Panc1 (cell line): ENCODE measurements at regions not wholly inside any gene's neighbourhood (a gene's known extent, or its start where the extent isn't known, plus 50 kb on each side); places are given as distances from the start of the nearest gene placed in this dataset.

Experiments
- ATAC-seq: fragments of 200-7000 bp; cut with Tn5 transposase; 2 replicates; pipeline ENCODE4 v1.9.1; 2020; ENCODE audit warnings: mild to moderate bottlenecking, moderate library complexity
- BruUV-seq: library from RNA; stranded (reverse); fragments of 400-500 nt; replicated peaks from 2 replicates; lab custom pipeline; 2021; lab: Mats Ljungman, UMichigan
- CTCF ChIA-PET: fragments of 300-600 bp; sonication (Branson Sonifier 250); formaldehyde crosslinking; loops from one replicate; lab custom pipeline; 2022; ENCODE audit warnings: antibody characterized with exemption; lab: Charles Lee
- POLR2A ChIA-PET: fragments of 300-600 bp; sonication (Branson Sonifier 250); formaldehyde crosslinking; loops from one replicate; lab custom pipeline; 2022; ENCODE audit warnings: antibody characterized with exemption; lab: Charles Lee
- DNase-seq: peaks from one replicate; pipeline ENCODE4 v3.0.0-alpha.2; 2010; ENCODE audit warnings: low read depth, low spot score
- H3K27ac ChIP-seq: 2 replicates; pipeline ENCODE4 v1.5.1; 2011; ENCODE audit warnings: mild to moderate bottlenecking, low read length, inconsistent platforms
- H3K27me3 ChIP-seq: fragments of 200-500 bp; sonication (Bioruptor generic); 2 replicates; pipeline ENCODE4 v1.6.0; 2014; ENCODE audit warnings: low read length, inconsistent platforms; ENCODE audit not compliant: control insufficient read depth, insufficient read depth
- H3K36me3 ChIP-seq: fragments of 200-500 bp; sonication (Bioruptor generic); 2 replicates; pipeline ENCODE4 v1.5.1; 2014; ENCODE audit warnings: inconsistent platforms, mild to moderate bottlenecking, low read length, moderate library complexity; ENCODE audit not compliant: control insufficient read depth, insufficient read depth
- H3K4me1 ChIP-seq: 2 replicates; pipeline ENCODE4 v1.5.1; 2011; ENCODE audit warnings: inconsistent platforms, mild to moderate bottlenecking, low read length, moderate library complexity; ENCODE audit not compliant: control insufficient read depth, insufficient read depth
- H3K4me3 ChIP-seq, 2 experiments: 2 replicates each; pipeline ENCODE4 v1.5.1; 2011 to 2012; ENCODE audit warnings: low read depth in 2 of 2, low read length in 2 of 2, mild to moderate bottlenecking in 2 of 2, inconsistent platforms in 1 of 2, moderate library complexity in 1 of 2
- H3K9me3 ChIP-seq: fragments of 200-500 bp; sonication (Bioruptor generic); 2 replicates; pipeline ENCODE4 v1.5.1; 2014; ENCODE audit warnings: low read depth, mild to moderate bottlenecking, inconsistent platforms, low read length, moderate library complexity; ENCODE audit not compliant: control insufficient read depth, insufficient read depth
- CTCF ChIP-seq: fragments of 450-650 bp; IDR thresholded peaks from 2 replicates; pipeline ENCODE4 v1.5.1; 2017; ENCODE audit warnings: mild to moderate bottlenecking
- POLR2AphosphoS5 ChIP-seq: IDR thresholded peaks from 2 replicates; pipeline ENCODE4 v1.6.1; 2012; ENCODE audit warnings: mild to moderate bottlenecking, low read depth, low read length, moderate library complexity
- REST ChIP-seq, 2 experiments: IDR thresholded peaks; 2 replicates each; pipeline ENCODE4 v1.6.1; 2011 to 2012; ENCODE audit warnings: low read depth in 2 of 2, control low read depth in 1 of 2, low read length in 1 of 2, mild to moderate bottlenecking in 1 of 2, moderate library complexity in 1 of 2; ENCODE audit not compliant: insufficient read depth in 1 of 2
- SIN3A ChIP-seq: IDR thresholded peaks from 2 replicates; pipeline ENCODE4 v1.6.1; 2012; ENCODE audit warnings: low read depth, mild to moderate bottlenecking, low read length, moderate library complexity, borderline replicate concordance; ENCODE audit not compliant: insufficient read depth
- TCF7L2 ChIP-seq: IDR thresholded peaks from 2 replicates; pipeline ENCODE4 v1.6.1; 2011; ENCODE audit warnings: mild to moderate bottlenecking, low read depth, low read length, inconsistent platforms
- in situ Hi-C: cut with HindIII; loops from 2 replicates; pipeline ENCODE4 v1.10.0; 2016; ENCODE audit warnings: low sequenced_read_pairs, low pct_unique_long_range_greater_than_20kb
- intact Hi-C: fragments of 100-400 bp; cut with micrococcal nuclease; formaldehyde crosslinking; loops from one replicate; pipeline ENCODE4 v1.10.0; 2022; ENCODE audit not compliant: unreplicated experiment

- ATAC-seq (no peak), DNase-seq (no peak)
- H3K4me1 ChIP-seq, result no peaks in the 10 kb centered on the region
- no peaks in the 10 kb centered on the region for H3K9me3 ChIP-seq
- POLR2A ChIA-PET, result no interaction called here
- no peaks in the 10 kb centered on the region; the same call in 1 of the 2 replicates for H3K27me3 ChIP-seq
- intact Hi-C loops (no loop called here), in situ Hi-C loops (no loop called here)
- no peak for TF ChIP-seq TCF7L2
- TF ChIP-seq REST (IDR thresholded peaks at IDR 0.05; ENCODE audit: insufficient read depth in 1 of 2, low read depth in 2 of 2, low read length in 1 of 2), result no peak
- no peak for TF ChIP-seq CTCF
- no peak for TF ChIP-seq SIN3A
- TF ChIP-seq POLR2AphosphoS5, result no peak
- H3K27ac ChIP-seq, result no peak overlapping the region
- no TSS peak for BruUV-seq
- no peaks in the 10 kb centered on the region for H3K36me3 ChIP-seq
- CTCF ChIA-PET, result no interaction called here
- no peak overlapping the region for H3K4me3 ChIP-seq
Observed at GRCh38 chr7:94332571-94332970, 62.1 kb upstream of the COL1A2 start.

- intact Hi-C loops (no loop called here), in situ Hi-C loops (no loop called here)
- CTCF ChIA-PET, result no interaction called here
- POLR2A ChIA-PET, result no interaction called here
- no peak overlapping the region for H3K4me3 ChIP-seq
- no peaks in the 10 kb centered on the region; the same call in 1 of the 2 replicates for H3K27me3 ChIP-seq
- DNase-seq, result no peak
- no peak for ATAC-seq
- TF ChIP-seq POLR2AphosphoS5, result no peak
- no peak for TF ChIP-seq CTCF
- TF ChIP-seq TCF7L2, result no peak
- no peak for TF ChIP-seq REST (IDR thresholded peaks at IDR 0.05; ENCODE audit: insufficient read depth in 1 of 2, low read depth in 2 of 2, low read length in 1 of 2)
- TF ChIP-seq SIN3A, result no peak
- H3K9me3 ChIP-seq, result no peaks in the 10 kb centered on the region
- no peaks in the 10 kb centered on the region for H3K36me3 ChIP-seq
- no peak overlapping the region for H3K27ac ChIP-seq
- no TSS peak for BruUV-seq
- H3K4me1 ChIP-seq, result no peaks in the 10 kb centered on the region
Observed at GRCh38 chr7:94333810-94334209, 60.9 kb upstream of the COL1A2 start.
